HG02759 (cell line): ENCODE measurements at regions not wholly inside any gene's neighbourhood (a gene's known extent, or its start where the extent isn't known, plus 50 kb on each side); places are given as distances from the start of the nearest gene placed in this dataset.
"Not testable (repeated sequence)": the region's sequence is repeated elsewhere in the genome, so short reads cannot be mapped to it uniquely, and the experiment has no call there.

Source experiments
- ATAC-seq: cut with Tn5 transposase; IDR thresholded peaks from one replicate; pipeline ENCODE4 v1.9.1; 2021; ENCODE audit warnings: mild to moderate bottlenecking, moderate library complexity; ENCODE audit not compliant: unreplicated experiment

- not testable (repeated sequence) for ATAC-seq
These were observed 52.3 kb downstream of the SEPTIN7 start for GRCh38 chr7:35853194-35853593.

- no peak for ATAC-seq
These were observed 53.5 kb downstream of the SEPTIN7 start for GRCh38 chr7:35854311-35854710.

- ATAC-seq: no peak
These were observed 55.3 kb downstream of the SEPTIN7 start for GRCh38 chr7:35856175-35856574.

GRCh38 chr7:35860664-35861063, 59.8 kb downstream of the SEPTIN7 start:
- no peak for ATAC-seq

- no peak for ATAC-seq
These were observed 64.4 kb downstream of the SEPTIN7 start for GRCh38 chr7:35865287-35865686.

GRCh38 chr7:35866186-35866585, 65.3 kb downstream of the SEPTIN7 start:
- no peak for ATAC-seq

- peak; percentile 52 for ATAC-seq
These were observed 68.3 kb downstream of the SEPTIN7 start for GRCh38 chr7:35869117-35869516.

- no peak for ATAC-seq
These were observed 69.0 kb downstream of the SEPTIN7 start for GRCh38 chr7:35869810-35870209.

GRCh38 chr7:35871856-35872255, 71.0 kb downstream of the SEPTIN7 start:
- ATAC-seq: no peak

GRCh38 chr7:35874886-35875285, 74.0 kb downstream of the SEPTIN7 start:
- no peak for ATAC-seq

- no peak for ATAC-seq
These were observed 74.4 kb downstream of the SEPTIN7 start for GRCh38 chr7:35875292-35875691.

GRCh38 chr7:35878351-35878750, 77.5 kb downstream of the SEPTIN7 start:
- no peak for ATAC-seq

GRCh38 chr7:35887430-35887829, 86.6 kb downstream of the SEPTIN7 start:
- ATAC-seq: not testable (repeated sequence)

GRCh38 chr7:35889001-35889400, 88.1 kb downstream of the SEPTIN7 start:
- no peak for ATAC-seq

- no peak for ATAC-seq
These were observed 89.0 kb downstream of the SEPTIN7 start for GRCh38 chr7:35889870-35890269.

GRCh38 chr7:35891004-35891830, 90.4 kb downstream of the SEPTIN7 start:
- no peak for ATAC-seq

GRCh38 chr7:35893649-35894048, 92.8 kb downstream of the SEPTIN7 start:
- ATAC-seq: no peak

- no peak for ATAC-seq
These were observed 93.9 kb downstream of the SEPTIN7 start for GRCh38 chr7:35894721-35895120.

- ATAC-seq: no peak
These were observed 99.8 kb downstream of the SEPTIN7 start for GRCh38 chr7:35900651-35901050.

- ATAC-seq: no peak
These were observed 104.7 kb downstream of the SEPTIN7 start for GRCh38 chr7:35905555-35905954.

GRCh38 chr7:35906191-35906908, 105.5 kb downstream of the SEPTIN7 start:
- ATAC-seq: peak; percentile 92
